Left renal cortex interstitium (tissue), 4 donors: ENCODE measurements at regions not wholly inside any gene's neighbourhood (a gene's known extent, or its start where the extent isn't known, plus 50 kb on each side); places are given as distances from the start of the nearest gene placed in this dataset.

ENCODE experiments used
- DNase-seq, 4 donors: peaks; one replicate each; pipeline ENCODE4 v3.0.0-alpha.2; 2013; ENCODE audit warnings: low read depth in 4 of 4, low spot score in 2 of 4, missing footprints in 1 of 4

- DNase-seq = no peak
These were observed 165.7 kb upstream of the STXBP6 start for GRCh38 chr14:25215607-25216006.

- no peak for DNase-seq
These were observed 147.9 kb upstream of the STXBP6 start for GRCh38 chr14:25197885-25198284.

- no peak for DNase-seq
These were observed 130.3 kb upstream of the STXBP6 start for GRCh38 chr14:25180221-25180620.

DNA sequence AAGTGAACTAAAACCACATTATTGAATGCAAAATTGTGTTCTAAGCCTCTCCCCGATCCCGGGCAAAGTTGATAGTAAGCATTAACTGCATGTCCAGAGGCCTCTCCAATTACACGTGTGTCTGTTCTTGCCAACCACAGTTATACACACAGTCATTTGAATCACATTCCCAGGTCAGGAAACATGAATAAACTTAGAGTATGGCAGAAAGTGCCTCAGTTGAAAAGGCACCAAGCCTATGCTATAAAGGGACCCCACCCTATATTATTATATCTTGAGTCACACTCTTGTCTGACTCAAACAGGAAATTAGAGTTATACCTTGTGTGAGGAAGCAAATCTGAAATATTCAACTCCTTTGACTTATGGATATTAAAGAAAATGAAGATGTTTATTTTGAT, 128.3 kb upstream of the STXBP6 start:
- no peak for DNase-seq

- no peak for DNase-seq
These were observed 101.2 kb upstream of the STXBP6 start for GRCh38 chr14:25150934-25151790.

DNA sequence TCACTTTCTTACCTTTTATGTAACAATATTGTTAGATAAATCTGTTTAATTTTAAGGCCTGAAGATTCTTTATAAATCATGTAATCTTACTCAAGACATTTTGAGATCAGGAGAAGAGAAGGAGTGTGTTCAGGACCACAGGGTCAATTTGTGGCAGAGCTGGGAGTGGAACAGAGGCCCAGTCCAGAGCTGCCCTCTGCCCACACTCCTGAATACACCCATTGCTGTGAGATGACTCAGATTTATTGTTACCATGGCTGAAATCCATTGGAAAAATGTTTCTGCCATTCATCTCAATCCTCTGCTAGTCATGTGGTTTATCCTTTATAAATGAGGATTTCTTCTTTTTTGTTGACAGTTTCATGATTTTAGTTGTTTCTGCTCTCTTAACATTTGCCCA, 100.5 kb upstream of the STXBP6 start:
- DNase-seq = no peak

- no peak for DNase-seq
These were observed 90.5 kb upstream of the STXBP6 start for GRCh38 chr14:25140411-25140810.

- no peak for DNase-seq
These were observed 86.9 kb upstream of the STXBP6 start for GRCh38 chr14:25136811-25137210.

GRCh38 chr14:25134184-25134583, 84.2 kb upstream of the STXBP6 start:
- DNase-seq = no peak

DNA sequence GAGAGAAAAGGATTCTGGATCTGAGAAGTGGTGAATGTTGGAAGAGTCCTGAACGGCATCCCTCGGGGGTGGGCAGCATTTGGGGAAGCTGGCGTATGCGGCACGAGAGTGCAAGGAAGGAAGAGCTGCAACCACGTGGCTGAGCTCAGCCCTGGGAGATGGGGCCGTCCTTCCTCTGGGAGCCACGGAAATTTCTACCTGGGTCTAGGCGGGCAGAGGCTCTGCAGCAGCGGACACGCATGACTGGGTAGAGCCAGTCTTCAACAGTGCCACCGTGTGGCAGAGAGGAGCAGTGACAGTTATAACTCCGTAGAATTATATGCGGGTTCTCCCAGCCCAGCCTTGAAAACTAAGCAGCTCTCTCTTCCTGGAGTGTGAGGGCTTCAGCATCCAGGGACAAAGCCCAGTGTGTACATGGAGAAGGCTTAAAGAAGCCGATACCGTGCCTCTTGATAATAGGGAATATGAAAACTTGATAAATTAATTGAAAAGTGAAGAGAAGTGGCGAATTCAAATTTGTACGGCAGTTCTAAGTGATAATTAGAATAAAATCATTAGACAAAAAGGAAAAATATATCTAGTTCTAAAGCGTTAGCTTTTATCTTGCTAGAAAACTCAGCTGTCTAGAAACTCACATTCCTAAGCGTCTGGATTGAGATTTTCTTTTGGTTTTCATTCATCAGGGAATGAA, 82.9 kb upstream of the STXBP6 start:
- DNase-seq = peak in 1 of 4 donors; percentile 54

DNA sequence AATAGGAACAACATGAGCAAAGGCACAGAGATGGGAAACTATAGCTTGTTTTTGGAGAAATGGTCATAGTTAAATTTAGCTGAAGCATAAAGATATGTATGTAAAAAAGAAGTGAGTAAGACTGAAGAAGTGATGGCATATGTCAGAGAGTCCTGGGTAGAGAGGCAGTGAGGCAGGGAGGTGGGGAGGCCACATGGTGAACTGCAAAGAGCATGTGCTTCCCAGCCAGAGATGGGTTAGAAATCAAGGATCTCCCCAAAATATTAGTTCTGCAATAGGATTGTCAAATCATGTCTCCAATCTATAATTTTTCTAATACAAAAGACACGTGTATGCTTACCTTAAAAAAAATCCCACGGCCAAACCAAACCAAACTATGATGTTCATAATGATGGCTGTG, 82.1 kb upstream of the STXBP6 start:
- DNase-seq = no peak

GRCh38 chr14:25122843-25123242, 72.9 kb upstream of the STXBP6 start:
- DNase-seq = no peak

DNA sequence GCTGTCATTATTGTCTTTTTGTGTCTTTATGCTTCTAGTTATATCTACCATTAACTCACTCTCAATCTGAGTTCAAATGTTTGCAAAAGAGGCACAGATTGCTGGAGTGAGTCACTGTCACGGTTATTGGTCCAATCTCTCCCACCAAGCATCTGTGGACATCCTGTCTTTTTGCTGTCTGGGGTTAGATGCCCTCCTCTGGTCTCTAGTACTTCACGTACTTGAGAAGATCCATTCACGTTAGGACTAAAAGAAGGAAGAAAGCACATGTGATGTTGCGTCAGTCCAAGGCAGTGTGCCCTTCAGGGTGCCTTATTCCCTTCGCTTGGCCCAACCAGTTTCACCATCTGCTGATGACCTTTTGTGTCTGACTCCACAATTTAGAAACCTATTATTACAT, 72.3 kb upstream of the STXBP6 start:
- DNase-seq = no peak

GRCh38 chr14:25121337-25122129, 71.6 kb upstream of the STXBP6 start:
- no peak for DNase-seq

- DNase-seq = no peak
These were observed 70.3 kb upstream of the STXBP6 start for GRCh38 chr14:25120261-25120660.

DNA sequence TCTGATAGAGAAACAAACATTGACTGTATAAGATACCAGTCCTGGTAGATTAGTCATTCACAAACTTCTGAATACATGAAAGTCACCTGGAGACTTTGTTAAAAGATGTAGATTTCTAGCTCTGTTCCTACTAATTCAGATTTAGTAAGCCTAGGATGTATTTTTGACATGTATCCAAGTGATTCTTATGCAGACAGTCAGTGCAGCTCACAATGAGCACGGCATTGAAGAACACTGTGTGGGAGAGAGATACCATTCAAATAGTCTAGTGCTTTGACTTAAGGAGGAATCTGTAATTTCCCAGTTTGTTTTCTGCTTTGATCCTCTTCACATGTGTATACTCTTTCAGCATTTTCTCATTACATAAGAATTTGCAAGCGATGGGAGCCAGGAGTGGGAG, 68.7 kb upstream of the STXBP6 start:
- no peak for DNase-seq

DNA sequence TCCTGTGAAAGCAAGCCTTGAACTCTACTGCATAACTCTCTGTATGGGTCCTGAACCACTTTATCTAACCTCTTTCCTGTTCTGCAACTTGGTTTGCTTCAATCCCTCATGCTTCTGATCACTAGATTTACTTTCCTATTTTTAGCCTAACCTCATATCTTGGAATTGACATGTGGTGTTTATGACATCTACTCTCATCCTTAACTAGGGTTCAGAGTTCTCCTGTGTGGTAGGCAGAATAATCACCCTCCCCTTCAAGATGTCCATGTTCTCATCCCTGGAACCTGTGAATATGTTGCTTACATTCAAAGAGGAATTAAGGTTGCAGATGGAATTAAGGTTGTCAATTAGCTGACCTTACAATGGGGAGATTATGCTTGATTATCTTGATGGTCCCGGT, 67.4 kb upstream of the STXBP6 start:
- no peak for DNase-seq

GRCh38 chr14:25116607-25117006, 66.7 kb upstream of the STXBP6 start:
- DNase-seq = no peak

- no peak for DNase-seq
These were observed 63.4 kb upstream of the STXBP6 start for GRCh38 chr14:25113394-25113793.

DNA sequence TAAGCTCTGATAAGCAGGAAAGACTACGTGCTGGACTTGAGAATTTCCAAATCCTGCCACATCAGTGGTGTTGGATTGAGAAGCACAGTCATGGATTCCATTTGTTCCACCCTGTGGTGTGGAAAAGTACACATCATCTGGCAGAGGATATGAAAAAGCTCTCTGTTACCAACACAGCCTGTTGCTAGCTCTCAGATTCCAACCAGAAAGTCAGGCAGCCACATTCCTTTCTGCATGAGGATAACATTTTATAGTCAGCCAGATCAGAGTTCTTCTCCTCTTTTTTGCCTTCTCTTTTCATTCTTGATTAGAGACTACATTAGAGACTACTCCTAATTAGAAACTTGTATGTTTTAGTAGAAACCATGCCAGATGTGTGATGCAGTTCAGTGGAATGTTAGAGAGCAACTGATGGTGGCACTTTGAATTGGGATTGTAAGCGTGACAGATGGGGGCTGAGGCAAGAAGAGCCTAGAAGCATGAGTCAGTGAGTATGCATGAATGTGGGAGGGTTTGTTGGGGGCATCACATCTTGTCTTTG, 61.2 kb upstream of the STXBP6 start:
- DNase-seq = no peak

DNA sequence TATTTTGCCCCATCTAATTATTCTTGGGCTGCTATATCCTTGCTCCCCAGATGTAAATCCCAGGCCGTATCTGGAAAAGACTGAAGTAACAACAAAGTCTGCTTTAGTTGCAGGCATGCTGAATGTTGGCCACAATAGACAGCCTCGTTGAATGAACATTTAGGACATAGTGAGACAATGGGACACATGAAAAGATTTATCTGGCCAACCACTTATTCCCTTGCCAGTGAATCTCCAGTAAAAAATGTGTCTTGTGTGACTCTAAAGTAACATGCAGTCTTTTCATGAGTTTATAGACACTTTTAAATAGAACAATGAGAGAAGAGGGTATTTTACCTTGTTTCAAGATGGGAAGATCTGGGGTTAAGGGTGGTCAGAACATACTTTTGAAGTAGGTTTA, 60.2 kb upstream of the STXBP6 start:
- no peak for DNase-seq
